HPDE6-E6E7 (cell line): ENCODE measurements at regions not wholly inside any gene's neighbourhood (a gene's known extent, or its start where the extent isn't known, plus 50 kb on each side); places are given as distances from the start of the nearest gene placed in this dataset.
"Not testable (repeated sequence)": the region's sequence is repeated elsewhere in the genome, so short reads cannot be mapped to it uniquely, and the experiment has no call there.

ENCODE experiments used
- DNase-seq: peaks from one replicate; pipeline ENCODE4 v3.0.0; 2011; ENCODE audit warnings: missing footprints; ENCODE audit errors: extremely low spot score

- DNase-seq = no peak
These were observed 221.8 kb upstream of the PLXNA2 start for GRCh38 chr1:208465786-208466590.

GRCh38 chr1:208467151-208467780 is 223.1 kb upstream of the PLXNA2 start:
- no peak for DNase-seq

GRCh38 chr1:208475449-208475848 is 231.3 kb upstream of the PLXNA2 start:
- DNase-seq = peak; percentile 22

- DNase-seq = no peak
These were observed 232.0 kb upstream of the PLXNA2 start for GRCh38 chr1:208475951-208476845.

DNA sequence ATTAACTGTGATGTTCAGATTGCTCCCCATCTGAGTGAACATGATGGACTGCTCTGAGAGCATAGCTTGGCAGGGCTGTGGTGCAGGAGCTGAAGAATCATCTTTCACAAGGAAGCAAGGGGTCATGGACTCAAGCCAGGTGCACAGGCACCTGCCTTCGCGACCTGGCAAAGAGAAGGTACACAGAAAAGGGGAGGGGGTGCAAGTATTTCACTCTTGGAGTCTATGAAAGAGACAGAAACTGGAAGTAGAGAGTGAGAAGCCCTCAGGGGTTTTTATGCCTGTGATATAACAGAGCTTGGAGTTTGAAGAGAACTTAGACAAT is 232.6 kb upstream of the PLXNA2 start:
- DNase-seq = no peak

DNA sequence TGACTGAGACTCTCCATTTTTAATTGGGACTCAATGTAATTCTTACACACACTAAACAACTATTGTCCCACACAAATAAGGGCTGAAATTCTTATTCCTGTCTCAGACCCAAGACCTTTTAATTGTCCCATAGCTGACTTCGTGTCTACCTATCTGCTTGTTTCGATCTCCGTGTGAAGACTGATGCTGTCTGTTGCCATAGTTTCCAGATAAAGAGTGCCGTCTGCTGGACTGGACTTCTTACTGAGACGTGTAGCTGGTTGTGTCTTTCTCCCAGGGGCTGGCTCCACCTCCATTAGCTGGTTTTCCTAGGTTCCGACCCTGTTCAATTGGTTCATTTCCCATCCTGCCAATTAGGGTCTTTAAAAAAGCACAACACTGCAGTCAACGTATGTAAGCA is 235.3 kb upstream of the PLXNA2 start:
- DNase-seq = no peak

- no peak for DNase-seq
These were observed 241.3 kb upstream of the PLXNA2 start for GRCh38 chr1:208485512-208485911.

GRCh38 chr1:208486677-208487076 is 242.5 kb upstream of the PLXNA2 start:
- no peak for DNase-seq

DNA sequence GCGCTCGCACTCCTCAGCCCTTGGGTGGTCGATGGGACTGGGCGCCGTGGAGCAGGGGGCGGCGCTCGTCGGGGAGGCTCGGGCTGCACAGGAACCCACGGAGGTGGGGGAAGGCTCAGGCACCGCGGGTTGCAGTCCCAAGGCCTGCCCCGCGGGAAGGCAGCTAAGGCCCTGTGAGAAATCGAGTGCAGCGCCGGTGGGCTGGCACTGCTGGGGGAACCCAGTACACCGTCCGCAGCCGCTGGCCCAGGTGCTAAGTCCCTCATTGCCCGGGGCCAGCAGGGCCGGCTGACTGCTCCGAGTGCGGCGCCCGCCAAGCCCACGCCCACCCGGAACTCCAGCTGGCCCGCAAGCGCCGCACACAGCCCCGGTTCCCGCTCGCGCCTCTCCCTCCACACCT is 244.2 kb upstream of the PLXNA2 start:
- not testable (repeated sequence) for DNase-seq

DNA sequence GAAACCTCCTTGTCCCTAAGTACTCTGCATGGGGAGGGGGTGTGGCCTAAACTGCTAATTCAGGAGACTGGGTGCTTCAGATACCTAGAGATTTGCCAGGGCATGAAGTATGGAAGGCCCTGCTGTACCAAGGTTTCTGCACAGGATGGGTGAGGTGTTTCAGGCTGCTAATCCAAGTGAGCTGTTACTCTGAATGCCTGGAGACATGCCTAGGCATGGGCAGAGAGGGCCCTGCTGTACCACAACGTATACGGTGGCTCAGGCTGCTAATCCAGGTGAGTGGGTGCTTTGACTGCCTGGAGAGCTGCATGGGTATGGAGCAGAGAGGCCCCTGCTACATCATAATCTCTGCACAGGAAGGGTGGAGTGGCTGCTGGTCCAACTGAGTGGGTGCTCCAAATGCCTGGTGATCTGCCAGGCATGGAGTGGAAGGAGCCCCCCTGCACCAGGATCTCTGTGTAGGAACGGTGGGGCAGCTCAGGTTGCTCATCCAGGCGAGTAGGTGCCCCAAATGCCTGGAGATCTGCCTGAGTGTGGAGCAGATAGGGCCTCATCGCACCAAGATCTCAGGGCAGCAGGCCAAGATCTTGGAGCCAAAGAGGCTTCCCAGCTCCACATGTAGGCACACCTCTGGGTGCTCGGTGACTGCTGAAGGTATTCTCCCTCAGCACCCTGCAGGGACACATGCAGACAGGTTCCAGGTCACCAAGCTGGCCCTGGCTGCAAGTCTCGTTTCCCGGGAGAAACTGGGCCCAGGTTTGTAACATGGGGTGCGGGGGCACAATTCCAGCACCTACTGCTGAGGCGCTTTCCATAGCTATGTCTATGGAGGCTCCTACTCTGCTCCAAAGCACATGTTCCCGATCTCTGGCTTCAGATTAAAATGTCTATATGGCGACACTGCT is 252.5 kb upstream of the PLXNA2 start:
- DNase-seq = no peak

DNA sequence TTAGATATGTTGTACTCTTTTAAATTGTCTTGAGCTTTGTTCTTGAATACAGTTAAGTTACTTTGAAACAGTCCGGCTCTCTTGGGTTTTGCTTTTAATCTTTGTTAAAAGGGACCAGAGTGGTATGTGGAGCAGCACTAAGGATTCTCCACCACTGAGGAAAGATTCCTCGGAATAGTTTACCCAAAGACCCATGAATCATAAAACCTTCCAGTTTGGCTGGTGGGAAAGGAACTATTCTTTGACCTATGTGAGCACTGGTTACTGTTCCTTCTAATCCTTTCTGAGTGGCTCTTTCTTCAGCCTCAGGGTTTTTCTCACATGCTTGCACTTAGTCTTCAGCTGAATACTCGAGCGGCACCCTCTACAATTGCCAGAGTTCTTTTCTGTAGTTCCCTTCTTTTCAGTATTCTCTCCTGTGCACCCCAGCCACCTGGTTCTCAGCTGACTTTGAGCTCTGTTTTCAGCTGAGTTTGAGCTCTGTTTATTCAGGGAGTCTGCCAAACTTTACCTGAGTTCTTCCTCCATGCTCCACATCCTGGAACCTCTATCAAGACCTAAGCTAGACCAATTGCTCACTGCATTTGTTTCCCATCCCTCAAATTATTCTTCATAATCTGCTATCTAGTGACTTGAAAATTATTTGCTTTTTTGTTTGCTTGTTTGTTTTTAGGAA is 253.8 kb upstream of the PLXNA2 start:
- no peak for DNase-seq

- no peak for DNase-seq
These were observed 254.8 kb upstream of the PLXNA2 start for GRCh38 chr1:208499026-208499425.

GRCh38 chr1:208499601-208500000 is 255.4 kb upstream of the PLXNA2 start:
- DNase-seq = no peak

DNA sequence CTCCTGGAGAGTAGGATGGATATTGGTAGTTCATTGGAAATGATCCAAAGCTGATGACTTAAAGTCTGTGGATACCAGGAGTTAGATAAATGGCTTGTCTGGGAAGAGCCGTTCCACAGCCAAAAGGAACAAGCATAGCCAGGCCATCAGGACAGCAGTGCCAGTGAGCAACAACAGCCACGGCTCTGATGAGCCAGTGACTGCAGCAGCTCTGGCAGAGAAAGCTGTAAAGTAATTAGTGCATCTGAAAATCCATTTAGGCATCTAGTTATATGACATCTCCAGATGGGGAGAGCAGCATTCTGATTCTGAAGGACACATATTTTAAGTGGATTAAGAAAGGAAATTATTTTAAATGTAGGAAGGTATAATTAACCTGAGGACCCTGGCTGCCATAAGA is 256.2 kb upstream of the PLXNA2 start:
- no peak for DNase-seq

DNA sequence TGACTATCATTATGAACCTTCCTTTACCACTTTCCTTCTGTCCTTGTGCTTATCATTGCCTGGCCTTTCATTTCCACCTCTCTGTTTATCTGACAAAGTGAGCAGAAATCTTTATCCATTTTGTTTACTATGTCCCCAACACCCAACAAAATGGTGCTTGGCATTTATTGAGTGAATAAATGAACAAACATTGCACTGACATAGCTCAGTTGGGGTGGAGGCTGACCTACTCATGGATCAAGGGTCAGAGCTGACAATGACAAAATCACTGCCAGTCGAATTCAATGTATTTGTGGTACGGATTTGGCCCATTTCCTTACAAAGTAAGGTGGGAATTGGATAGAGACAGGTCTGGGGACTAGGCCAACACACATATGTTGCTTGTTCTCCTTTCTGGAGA is 257.4 kb upstream of the PLXNA2 start:
- no peak for DNase-seq

DNA sequence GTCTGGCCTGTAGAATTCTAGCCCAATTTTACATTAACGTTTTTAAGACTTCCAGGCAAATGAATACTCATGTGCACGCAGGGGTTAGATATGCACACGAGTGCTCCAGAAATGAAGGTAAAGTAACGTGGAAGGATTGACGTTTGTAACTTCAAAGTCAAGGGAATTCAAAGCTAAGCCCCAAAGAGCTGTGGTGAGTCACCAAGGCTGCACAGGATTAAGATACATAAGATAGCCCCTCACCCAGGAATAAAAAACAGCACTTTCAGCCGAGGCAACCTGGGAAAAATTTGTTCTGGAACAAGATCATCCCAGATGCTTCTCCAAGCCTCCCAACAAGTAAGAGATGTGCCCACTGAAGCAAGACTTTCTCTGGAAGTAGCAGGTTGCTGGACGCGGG is 259.6 kb upstream of the PLXNA2 start:
- no peak for DNase-seq

GRCh38 chr1:208506812-208507211 is 262.6 kb upstream of the PLXNA2 start:
- DNase-seq = no peak

- DNase-seq = no peak
These were observed 264.9 kb upstream of the PLXNA2 start for GRCh38 chr1:208509072-208509471.

GRCh38 chr1:208510192-208510952 is 266.2 kb upstream of the PLXNA2 start:
- no peak for DNase-seq

GRCh38 chr1:208511242-208511860 is 267.2 kb upstream of the PLXNA2 start:
- no peak for DNase-seq
